Body of pancreas (tissue), 4 donors: ENCODE measurements at regions not wholly inside any gene's neighbourhood (a gene's known extent, or its start where the extent isn't known, plus 50 kb on each side); places are given as distances from the start of the nearest gene placed in this dataset.

Source experiments
- CTCF ChIP-seq, 7 experiments: fragments of 450-650 bp in 4 of 7; fragments of 200-600 bp in 3 of 7; sonication (generic) in 3 of 7; IDR thresholded peaks; one replicate each; pipeline ENCODE4 v1.5.1; 2016 to 2019; ENCODE audit warnings: antibody characterized with exemption in 7 of 7
- POLR2A ChIP-seq, 3 donors: fragments of 450-650 bp; IDR thresholded peaks; one replicate each; pipeline ENCODE4 v1.6.1; 2016; ENCODE audit warnings: antibody characterized with exemption in 3 of 3, mild to moderate bottlenecking in 2 of 3

DNA sequence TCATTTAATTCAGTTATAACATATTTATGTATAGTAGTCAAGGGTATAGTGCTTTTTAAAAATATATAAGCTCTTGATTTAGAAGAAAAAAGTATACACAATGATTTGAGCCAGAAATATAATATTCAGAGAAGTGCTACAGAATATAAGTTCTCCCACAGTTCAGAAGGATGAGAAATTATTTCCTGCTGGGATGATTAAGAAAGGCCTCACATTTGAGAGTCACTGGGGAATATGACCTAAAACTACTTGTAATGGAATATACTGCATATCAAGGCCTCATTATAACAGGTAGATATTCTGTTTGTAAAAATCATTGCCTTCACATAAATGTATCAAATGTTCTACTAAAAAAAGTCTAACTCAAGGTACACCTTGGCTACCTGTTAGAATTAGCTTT is 203.5 kb downstream of the MBD2 start:
- no peak for TF ChIP-seq CTCF (IDR thresholded peaks at IDR 0.05)
- TF ChIP-seq POLR2A (IDR thresholded peaks at IDR 0.05) = no peak
